ENCODE measurements at regions not wholly inside any gene's neighbourhood (a gene's known extent, or its start where the extent isn't known, plus 50 kb on each side); places are given as distances from the start of the nearest gene placed in this dataset.

DNA sequence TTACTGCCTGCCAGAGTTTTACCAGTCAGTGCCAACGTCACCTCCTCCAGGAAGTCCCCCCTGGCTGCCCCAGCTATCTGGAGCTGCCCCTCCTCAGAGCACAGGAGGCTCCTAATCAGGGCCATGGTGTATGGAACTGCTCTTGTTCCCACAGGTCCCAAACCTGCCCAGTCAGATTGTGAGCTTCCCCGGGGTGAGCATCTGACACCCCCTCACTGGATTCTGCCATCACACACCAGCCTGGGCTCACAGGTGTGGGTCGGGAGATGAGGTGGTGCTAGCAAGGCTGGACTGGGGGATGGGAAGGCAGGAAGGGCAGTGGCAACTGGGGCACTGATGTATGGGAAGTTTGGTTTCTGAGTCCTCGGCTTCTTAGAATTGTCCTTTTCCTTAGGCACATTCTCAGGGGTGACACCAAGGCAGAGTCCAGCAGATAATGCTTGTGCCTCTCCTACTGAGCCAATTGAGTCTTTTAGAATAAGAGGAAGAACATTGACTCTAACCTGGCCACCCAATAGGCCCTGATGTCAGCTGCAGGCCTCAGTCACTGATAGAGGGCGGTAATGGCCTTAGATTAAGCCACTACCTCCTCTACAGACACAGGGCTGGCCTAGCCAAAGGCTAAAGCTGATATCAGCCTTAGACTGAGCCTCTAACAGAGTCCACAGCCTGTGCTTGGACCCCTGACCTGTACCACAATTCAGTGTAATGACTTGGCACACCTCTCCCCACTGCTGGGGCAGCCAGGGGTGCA lies 107.9 kb downstream of the WSCD1 start:
- Histone ChIP-seq H3K27me3 (ENCODE audit: insufficient read depth, low read length, poor library complexity, severe bottlenecking) (no peaks in the 10 kb centered on the region), H3K9me3 (ENCODE audit: insufficient read depth, low read depth, low read length) (peaks cover 9% of the 10 kb centered on the region; the same call in 1 of the 2 replicates), H3K4me2 (ENCODE audit: low read depth, low read length, poor library complexity, severe bottlenecking) (no peak overlapping the region), H3K36me3 (ENCODE audit: insufficient read depth, low read length) (no peaks in the 10 kb centered on the region), H3K79me2 (ENCODE audit: insufficient read depth, low read length) (no peaks in the 10 kb centered on the region), H2AFZ (ENCODE audit: low read length) (no peak overlapping the region), H3F3A (ENCODE audit: low read depth) (no peaks in the 10 kb centered on the region), H3K4me1 (ENCODE audit: insufficient read depth, low read length, poor library complexity, severe bottlenecking) (no peaks in the 10 kb centered on the region), H3K4me3 (ENCODE audit: low read length, poor library complexity, severe bottlenecking) (no peak overlapping the region), H3K9me2 (replicated peaks; ENCODE audit: low read depth, low read length) (no peaks in the 10 kb centered on the region), H4K20me1 (ENCODE audit: insufficient read depth, low read length, poor library complexity, severe bottlenecking) (no peaks in the 10 kb centered on the region), H3K9ac (ENCODE audit: low read depth, low read length, poor library complexity, severe bottlenecking) (no peak overlapping the region)
- no peak for TF ChIP-seq EZH2phosphoT487 (IDR thresholded peaks at IDR 0.05; ENCODE audit: borderline replicate concordance)
- TF ChIP-seq, protein P1, sequence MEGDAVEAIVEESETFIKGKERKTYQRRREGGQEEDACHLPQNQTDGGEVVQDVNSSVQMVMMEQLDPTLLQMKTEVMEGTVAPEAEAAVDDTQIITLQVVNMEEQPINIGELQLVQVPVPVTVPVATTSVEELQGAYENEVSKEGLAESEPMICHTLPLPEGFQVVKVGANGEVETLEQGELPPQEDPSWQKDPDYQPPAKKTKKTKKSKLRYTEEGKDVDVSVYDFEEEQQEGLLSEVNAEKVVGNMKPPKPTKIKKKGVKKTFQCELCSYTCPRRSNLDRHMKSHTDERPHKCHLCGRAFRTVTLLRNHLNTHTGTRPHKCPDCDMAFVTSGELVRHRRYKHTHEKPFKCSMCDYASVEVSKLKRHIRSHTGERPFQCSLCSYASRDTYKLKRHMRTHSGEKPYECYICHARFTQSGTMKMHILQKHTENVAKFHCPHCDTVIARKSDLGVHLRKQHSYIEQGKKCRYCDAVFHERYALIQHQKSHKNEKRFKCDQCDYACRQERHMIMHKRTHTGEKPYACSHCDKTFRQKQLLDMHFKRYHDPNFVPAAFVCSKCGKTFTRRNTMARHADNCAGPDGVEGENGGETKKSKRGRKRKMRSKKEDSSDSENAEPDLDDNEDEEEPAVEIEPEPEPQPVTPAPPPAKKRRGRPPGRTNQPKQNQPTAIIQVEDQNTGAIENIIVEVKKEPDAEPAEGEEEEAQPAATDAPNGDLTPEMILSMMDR (conservative IDR thresholded peaks at IDR 0.05; ENCODE audit: low read length): no peak
